ENCODE measurements at regions not wholly inside any gene's neighbourhood (a gene's known extent, or its start where the extent isn't known, plus 50 kb on each side); places are given as distances from the start of the nearest gene placed in this dataset.

- no peak for DNase-seq (ENCODE audit: extremely low read depth, low read depth)
Measured at GRCh38 chr15:66848116-66848515, 146.1 kb downstream of the SMAD6 start.

- DNase-seq (ENCODE audit: extremely low read depth, low read depth): no peak
Measured at GRCh38 chr15:66848686-66849392, 146.8 kb downstream of the SMAD6 start.

GRCh38 chr15:66849393-66849745 is 147.3 kb downstream of the SMAD6 start:
- no peak for DNase-seq (ENCODE audit: extremely low read depth, low read depth)

- no peak for DNase-seq (ENCODE audit: extremely low read depth, low read depth)
Measured at GRCh38 chr15:66849746-66850077, 147.7 kb downstream of the SMAD6 start.

- DNase-seq (ENCODE audit: extremely low read depth, low read depth): no peak
Measured at GRCh38 chr15:66850078-66850991, 148.3 kb downstream of the SMAD6 start.

GRCh38 chr15:66850996-66851310 is 148.9 kb downstream of the SMAD6 start:
- no peak for DNase-seq (ENCODE audit: extremely low read depth, low read depth)

- DNase-seq (ENCODE audit: extremely low read depth, low read depth): peak; percentile 78
Measured at GRCh38 chr15:66851311-66852063, 149.5 kb downstream of the SMAD6 start.

- no peak for DNase-seq (ENCODE audit: extremely low read depth, low read depth)
Measured at GRCh38 chr15:66852064-66852905, 150.2 kb downstream of the SMAD6 start.

- no peak for DNase-seq (ENCODE audit: extremely low read depth, low read depth)
Measured at GRCh38 chr15:66854012-66854965, 152.3 kb downstream of the SMAD6 start.

GRCh38 chr15:66855041-66855440 is 153.0 kb downstream of the SMAD6 start:
- no peak for DNase-seq (ENCODE audit: extremely low read depth, low read depth)

- no peak for DNase-seq (ENCODE audit: extremely low read depth, low read depth)
Measured at GRCh38 chr15:66857694-66858093, 155.7 kb downstream of the SMAD6 start.

- no peak for DNase-seq (ENCODE audit: extremely low read depth, low read depth)
Measured at GRCh38 chr15:66858423-66859207, 156.6 kb downstream of the SMAD6 start.

- DNase-seq (ENCODE audit: extremely low read depth, low read depth): no peak
Measured at GRCh38 chr15:66859688-66860253, 157.7 kb downstream of the SMAD6 start.

GRCh38 chr15:66860844-66861243 is 158.8 kb downstream of the SMAD6 start:
- DNase-seq (ENCODE audit: extremely low read depth, low read depth): no peak

GRCh38 chr15:66862111-66862939 is 160.3 kb downstream of the SMAD6 start:
- DNase-seq (ENCODE audit: extremely low read depth, low read depth): peak; percentile 69

GRCh38 chr15:66862940-66863335 is 160.9 kb downstream of the SMAD6 start:
- DNase-seq (ENCODE audit: extremely low read depth, low read depth): peak; percentile 87

- DNase-seq (ENCODE audit: extremely low read depth, low read depth): no peak
Measured at GRCh38 chr15:66863390-66864085, 161.5 kb downstream of the SMAD6 start.

Measured in NCI-H460 (cell line).